Kidney (tissue), 13 donors: ENCODE measurements at regions not wholly inside any gene's neighbourhood (a gene's known extent, or its start where the extent isn't known, plus 50 kb on each side); places are given as distances from the start of the nearest gene placed in this dataset.
A peak's percentile ranks its signal among the peaks of the same experiment; 100 is the strongest.
"Not testable (repeated sequence)": the region's sequence is repeated elsewhere in the genome, so short reads cannot be mapped to it uniquely, and the experiment has no call there.

Source experiments
- DNase-seq, 5 donors: peaks; one replicate each; pipeline ENCODE4 v3.0.0-alpha.2; 2013 to 2020
- FAIRE-seq: peaks from 2 replicates; lab custom pipeline; 2012; peaks lifted over from hg19 to GRCh38; lab: Jason Lieb, UNC
- H3K27ac ChIP-seq, 2 donors: one replicate each; pipeline ENCODE4 v1.7.0; 2013; ENCODE audit warnings: low read depth in 2 of 2, low read length in 2 of 2, inconsistent platforms in 1 of 2
- H3K27me3 ChIP-seq: one replicate; pipeline ENCODE4 v1.7.1; 2013; ENCODE audit warnings: low read length, inconsistent platforms; ENCODE audit not compliant: control insufficient read depth, insufficient read depth
- H3K36me3 ChIP-seq, 3 donors: one replicate each; pipeline versions ENCODE4 v1.7.0 to v1.7.1; 2013; ENCODE audit warnings: low read length in 3 of 3, control low read depth in 1 of 3, inconsistent platforms in 1 of 3; ENCODE audit not compliant: insufficient read depth in 3 of 3, control insufficient read depth in 2 of 3
- H3K4me1 ChIP-seq, 3 donors: one replicate each; pipeline versions ENCODE4 v1.7.0 to v1.7.1; 2013; ENCODE audit warnings: low read length in 3 of 3, inconsistent platforms in 1 of 3, low read depth in 1 of 3; ENCODE audit not compliant: control insufficient read depth in 2 of 3, insufficient read depth in 2 of 3
- H3K4me3 ChIP-seq, 3 donors: one replicate each; pipeline versions ENCODE4 v1.7.0 to v1.8.1; 2013; ENCODE audit warnings: low read length in 3 of 3, control low read depth in 1 of 3, inconsistent platforms in 1 of 3
- H3K9ac ChIP-seq, 3 donors: one replicate each; pipeline versions ENCODE4 v1.7.0 to v1.7.1; 2013; ENCODE audit warnings: low read length in 3 of 3, control low read depth in 1 of 3, inconsistent platforms in 1 of 3
- H3K9me3 ChIP-seq, 3 donors: one replicate each; pipeline versions ENCODE4 v1.7.0 to v1.7.1; 2013; ENCODE audit warnings: low read length in 3 of 3, control low read depth in 1 of 3, inconsistent platforms in 1 of 3; ENCODE audit not compliant: control insufficient read depth in 2 of 3, insufficient read depth in 1 of 3
- CTCF ChIP-seq: IDR thresholded peaks from 3 replicates; pipeline ENCODE4 v1.5.1; 2012; ENCODE audit warnings: mild to moderate bottlenecking, moderate library complexity, borderline replicate concordance; ENCODE audit not compliant: insufficient read depth; ENCODE audit errors: extremely low read depth
- intact Hi-C: fragments of 100-400 bp; cut with DNase I; formaldehyde crosslinking; loops from one replicate; pipeline ENCODE4 v1.11.1; 2022
- donor health status: control.
- donor health status: control.
- donor health status: control.
- donor health status: control.
- donor health status: control.
- donor health status: DM: yes; HTN: yes; CAD: no.
- donor health status: Normal renal cell carcinoma (clear cell type).

GRCh38 chr6:141878686-141879085 is 254.0 kb upstream of the GJE1 start:
- intact Hi-C loops, result no loop called here
- Histone ChIP-seq H3K9ac (no peak overlapping the region), H3K27me3 (no peaks in the 10 kb centered on the region), H3K36me3 (no peaks in the 10 kb centered on the region), H3K4me3 (peak overlapping the region in 1 of 3 donors; percentile 7), H3K9me3 (no peaks in the 10 kb centered on the region), H3K4me1 (peaks cover 0 to 2% (median 0%) of the 10 kb centered on the region in 3 donors), H3K27ac (no peak overlapping the region)
- no peak for DNase-seq
- no peak for FAIRE-seq
- no peak for TF ChIP-seq CTCF

GRCh38 chr6:141877275-141877983 is 255.3 kb upstream of the GJE1 start:
- Histone ChIP-seq H3K9me3 (no peaks in the 10 kb centered on the region), H3K9ac (no peak overlapping the region), H3K36me3 (no peaks in the 10 kb centered on the region), H3K27me3 (no peaks in the 10 kb centered on the region), H3K4me3 (no peak overlapping the region), H3K27ac (peak overlapping the region; percentile 0 to 61), H3K4me1 (peaks cover 0 to 2% (median 0%) of the 10 kb centered on the region in 3 donors)
- no peak for TF ChIP-seq CTCF
- FAIRE-seq (no peak), DNase-seq (peak in 2 of 5 donors; percentile 24 to 44)
- intact Hi-C loops, result no loop called here

GRCh38 chr6:141874930-141875602 is 257.7 kb upstream of the GJE1 start:
- intact Hi-C loops, result no loop called here
- FAIRE-seq, result no peak
- peaks cover 0 to 2% (median 0%) of the 10 kb centered on the region in 3 donors for H3K4me1 ChIP-seq
- no peaks in the 10 kb centered on the region for H3K27me3 ChIP-seq
- no peak overlapping the region for H3K9ac ChIP-seq
- no peak for TF ChIP-seq CTCF
- no peak overlapping the region for H3K27ac ChIP-seq
- H3K36me3 ChIP-seq, result no peaks in the 10 kb centered on the region
- no peak for DNase-seq
- no peak overlapping the region for H3K4me3 ChIP-seq
- H3K9me3 ChIP-seq, result no peaks in the 10 kb centered on the region

GRCh38 chr6:141869509-141869908 is 263.2 kb upstream of the GJE1 start:
- H3K4me3 ChIP-seq, FAIRE-seq, intact Hi-C loops, H3K9me3 ChIP-seq, H3K27me3 ChIP-seq, H3K36me3 ChIP-seq, H3K4me1 ChIP-seq, H3K27ac ChIP-seq, H3K9ac ChIP-seq, DNase-seq: not testable (repeated sequence)
